GM12891 (cell line): ENCODE measurements at regions not wholly inside any gene's neighbourhood (a gene's known extent, or its start where the extent isn't known, plus 50 kb on each side); places are given as distances from the start of the nearest gene placed in this dataset.

Experiments used
- PAX5 ChIP-seq: IDR thresholded peaks from 2 replicates; pipeline ENCODE4 v1.6.1; 2011; ENCODE audit warnings: low read length, moderate library complexity, mild to moderate bottlenecking; ENCODE audit not compliant: insufficient read depth, severe bottlenecking
- POLR2A ChIP-seq: IDR thresholded peaks from 2 replicates; pipeline ENCODE4 v1.6.1; 2011; ENCODE audit warnings: low read depth, low read length, control low read depth
- POLR2AphosphoS5 ChIP-seq: IDR thresholded peaks from 2 replicates; pipeline ENCODE4 v1.6.1; 2011; ENCODE audit warnings: low read depth, low read length, control low read depth
- SPI1 ChIP-seq: IDR thresholded peaks from 2 replicates; pipeline ENCODE4 v1.6.1; 2011; ENCODE audit warnings: low read depth, low read length, control low read depth
- TAF1 ChIP-seq: IDR thresholded peaks from 2 replicates; pipeline ENCODE4 v1.6.1; 2011; ENCODE audit warnings: low read depth, low read length, control low read depth

DNA sequence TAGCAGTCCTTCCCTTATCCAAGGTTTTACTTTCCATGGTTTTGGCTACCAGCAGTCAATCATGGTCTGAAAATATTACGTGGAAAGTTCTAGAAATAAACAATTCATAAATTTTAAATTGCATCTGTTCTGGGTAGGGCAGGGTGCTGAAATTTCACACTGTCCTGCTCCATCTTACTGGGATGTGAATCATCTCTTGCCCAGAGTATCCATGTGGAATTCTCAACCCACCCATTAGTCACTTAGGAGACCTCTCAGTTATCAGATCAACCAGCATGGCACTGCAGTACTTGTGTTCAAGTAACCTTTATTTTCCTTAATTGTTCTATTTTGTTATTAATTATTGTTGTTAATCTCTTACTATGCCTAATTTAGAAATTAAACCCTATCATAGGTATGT lies 202.8 kb upstream of the CPHXL start:
- TF ChIP-seq SPI1 (no peak), POLR2A (no peak), TAF1 (no peak), POLR2AphosphoS5 (no peak), PAX5 (no peak)
